Pancreas (tissue), 10 donors: ENCODE measurements at regions not wholly inside any gene's neighbourhood (a gene's known extent, or its start where the extent isn't known, plus 50 kb on each side); places are given as distances from the start of the nearest gene placed in this dataset.
A peak's percentile ranks its signal among the peaks of the same experiment; 100 is the strongest.

Experiments used
- ATAC-seq, 4 donors: fragments of 200-7000 bp; cut with Tn5 transposase; one replicate each; pipeline versions ENCODE4 v1.8.0 to v1.9.1; 2020; ENCODE audit warnings: mild to moderate bottlenecking in 4 of 4, moderate library complexity in 4 of 4
- DNase-seq, 6 donors: peaks; one replicate each; pipeline ENCODE4 v3.0.0-alpha.2; 2020
- FAIRE-seq: peaks from 2 replicates; lab custom pipeline; 2012; peaks lifted over from hg19 to GRCh38; lab: Jason Lieb, UNC
- H3K27ac ChIP-seq, 4 donors: fragments of 200-600 bp; sonication (generic); 1 replicate in 3 of 4; 2 replicates in 1 of 4; pipeline versions ENCODE4 v1.5.0 to v1.8.0; 2020
- H3K27me3 ChIP-seq, 4 donors: fragments of 200-600 bp; one replicate each; pipeline ENCODE4 v1.8.0; 2021
- H3K36me3 ChIP-seq, 3 donors: fragments of 200-600 bp; sonication (generic) in 1 of 3; one replicate each; pipeline versions ENCODE4 v1.5.0 to v1.8.0; 2020 to 2021
- H3K4me1 ChIP-seq, 3 donors: fragments of 200-600 bp; one replicate each; pipeline ENCODE4 v1.8.0; 2021
- H3K4me3 ChIP-seq, 4 donors: fragments of 200-600 bp; sonication (generic) in 2 of 4; one replicate each; pipeline versions ENCODE4 v1.5.0 to v1.8.0; 2020 to 2021
- H3K9me3 ChIP-seq, 4 donors: fragments of 200-600 bp; one replicate each; pipeline ENCODE4 v1.8.0; 2021
- WGBS, 2 donors: extraction: QIAGEN DNeasy Blood & Tissue Kit; methylation state at CpG; one replicate each; pipeline ENCODE4 v1.1.7; 2013; 5-methylcytosine and 5-hydroxymethylcytosine counted together
- intact Hi-C, 3 donors: fragments of 100-400 bp; cut with DNase I; formaldehyde crosslinking; loops; one replicate each; pipeline versions ENCODE4 v1.11.1 to v1.14.2; 2022
- TF ChIP-seq, protein P1 (sequence below), 4 donors: fragments of 200-600 bp; sonication (generic) in 3 of 4; IDR thresholded peaks; one replicate each; pipeline versions ENCODE4 v1.5.0 to v1.8.0; 2021; ENCODE audit warnings: antibody characterized with exemption in 4 of 4
- donor health status: healthy with polysubstance abuse.
- donor health status: DM: no; HTN: no; CAD: no; lungs with moderate emphysema.
- donor health status: DM: no; HTN: no; CAD: no.
- donor health status: control.
- donor health status: control.
- donor health status: Bipolar disorder and iron deficiency.
- donor health status: DM: yes; HTN: yes; CAD: no.
- donor health status: DM: no; HTN: no; CAD: no.
- donor health status: DM: no; HTN: no; CAD: no.
- donor health status: DM: yes; HTN: yes; CAD: no.

- intact Hi-C loops: no loop called here
- no peaks in the 10 kb centered on the region for H3K27me3 ChIP-seq
- DNase-seq: no peak
These were observed 102.2 kb downstream of the TNFAIP2 start for GRCh38 chr14:103225476-103225875.

GRCh38 chr14:103227094-103227768 lies 104.0 kb downstream of the TNFAIP2 start:
- Histone ChIP-seq H3K27ac (no peak overlapping the region), H3K36me3 (no peaks in the 10 kb centered on the region), H3K4me3 (no peak overlapping the region), H3K27me3 (no peaks in the 10 kb centered on the region), H3K4me1 (no peaks in the 10 kb centered on the region), H3K9me3 (no peaks in the 10 kb centered on the region)
- FAIRE-seq: no peak
- intact Hi-C loops: no loop called here
- DNase-seq: no peak
- TF ChIP-seq, protein P1, sequence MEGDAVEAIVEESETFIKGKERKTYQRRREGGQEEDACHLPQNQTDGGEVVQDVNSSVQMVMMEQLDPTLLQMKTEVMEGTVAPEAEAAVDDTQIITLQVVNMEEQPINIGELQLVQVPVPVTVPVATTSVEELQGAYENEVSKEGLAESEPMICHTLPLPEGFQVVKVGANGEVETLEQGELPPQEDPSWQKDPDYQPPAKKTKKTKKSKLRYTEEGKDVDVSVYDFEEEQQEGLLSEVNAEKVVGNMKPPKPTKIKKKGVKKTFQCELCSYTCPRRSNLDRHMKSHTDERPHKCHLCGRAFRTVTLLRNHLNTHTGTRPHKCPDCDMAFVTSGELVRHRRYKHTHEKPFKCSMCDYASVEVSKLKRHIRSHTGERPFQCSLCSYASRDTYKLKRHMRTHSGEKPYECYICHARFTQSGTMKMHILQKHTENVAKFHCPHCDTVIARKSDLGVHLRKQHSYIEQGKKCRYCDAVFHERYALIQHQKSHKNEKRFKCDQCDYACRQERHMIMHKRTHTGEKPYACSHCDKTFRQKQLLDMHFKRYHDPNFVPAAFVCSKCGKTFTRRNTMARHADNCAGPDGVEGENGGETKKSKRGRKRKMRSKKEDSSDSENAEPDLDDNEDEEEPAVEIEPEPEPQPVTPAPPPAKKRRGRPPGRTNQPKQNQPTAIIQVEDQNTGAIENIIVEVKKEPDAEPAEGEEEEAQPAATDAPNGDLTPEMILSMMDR (IDR thresholded peaks at IDR 0.05): no peak
- ATAC-seq: no peak
- WGBS, 2 donors: 74 to 81% methylated on average over 20 to 21 of the region's 21 CpGs

More at GRCh38 chr14:103225476-103225875, 102.2 kb downstream of the TNFAIP2 start:
- H3K9me3 ChIP-seq: no peaks in the 10 kb centered on the region
- ATAC-seq (peak in 1 of 4 donors; percentile 25), FAIRE-seq (no peak)
- 25 to 29% methylated on average over 13 of the region's 13 CpGs for WGBS, 2 donors
- H3K27ac ChIP-seq: peak overlapping the region in 2 of 4 donors; percentile 22 to 33
- no peak overlapping the region for H3K4me3 ChIP-seq
- peaks cover 0 to 2% (median 0%) of the 10 kb centered on the region in 3 donors for H3K4me1 ChIP-seq
- no peaks in the 10 kb centered on the region for H3K36me3 ChIP-seq
- TF ChIP-seq, protein P1 (IDR thresholded peaks at IDR 0.05): no peak

DNA sequence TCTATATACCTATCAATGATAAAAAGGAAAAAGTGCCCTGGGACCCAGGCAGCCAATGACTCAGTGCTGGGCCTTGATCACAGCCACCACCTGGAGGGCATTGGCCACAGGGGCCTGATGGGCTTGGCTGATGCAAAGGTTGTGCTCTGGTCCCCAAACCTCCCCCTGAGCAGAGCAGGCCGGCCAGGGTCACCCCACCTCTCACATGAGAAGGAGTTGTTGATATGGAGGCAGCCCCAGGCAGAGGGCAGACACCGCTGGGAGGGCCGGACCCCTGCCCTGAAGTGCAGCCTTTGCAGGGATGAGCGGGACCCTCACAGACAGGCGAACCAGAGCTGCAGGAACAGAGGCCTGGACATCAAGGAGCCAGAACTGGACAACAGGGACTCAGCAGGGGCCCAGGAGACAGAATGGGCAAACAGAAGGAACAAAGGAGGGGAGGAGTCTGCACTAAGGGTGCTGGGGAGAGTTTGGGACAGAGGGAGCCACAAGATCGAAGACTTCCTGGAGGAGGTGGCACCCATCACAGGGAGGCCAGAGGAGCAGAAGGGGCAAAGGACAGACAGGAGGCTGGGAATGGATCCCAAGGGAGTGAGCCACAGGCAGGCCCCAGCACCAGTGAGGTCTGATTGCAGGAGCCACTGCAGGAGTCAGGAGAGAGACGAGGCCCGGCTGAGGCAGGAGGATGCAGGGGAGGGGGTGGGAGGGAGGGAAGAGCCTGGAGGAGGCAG lies 105.0 kb downstream of the TNFAIP2 start:
- H3K27me3 ChIP-seq: no peaks in the 10 kb centered on the region
- FAIRE-seq: no peak
- WGBS, 2 donors: 74 to 81% methylated on average over 8 of the region's 8 CpGs

GRCh38 chr14:103228866-103229265 lies 105.2 kb upstream of the EIF5 start:
- no peaks in the 10 kb centered on the region for H3K4me1 ChIP-seq
- intact Hi-C loops: no loop called here
- 83 to 91% methylated on average over 4 of the region's 4 CpGs for WGBS, 2 donors
- H3K27ac ChIP-seq: no peak overlapping the region
- H3K9me3 ChIP-seq: no peaks in the 10 kb centered on the region
- H3K27me3 ChIP-seq: no peaks in the 10 kb centered on the region
- FAIRE-seq: no peak
- TF ChIP-seq, protein P1 (IDR thresholded peaks at IDR 0.05): no peak
- DNase-seq: no peak
- no peaks in the 10 kb centered on the region for H3K36me3 ChIP-seq
- H3K4me3 ChIP-seq: no peak overlapping the region
- ATAC-seq: no peak

More for the DNA sequence above, 105.0 kb downstream of the TNFAIP2 start:
- Histone ChIP-seq H3K27ac (no peak overlapping the region), H3K36me3 (no peaks in the 10 kb centered on the region), H3K4me3 (no peak overlapping the region), H3K4me1 (no peaks in the 10 kb centered on the region), H3K9me3 (no peaks in the 10 kb centered on the region)
- intact Hi-C loops: no loop called here
- TF ChIP-seq, protein P1 (IDR thresholded peaks at IDR 0.05): no peak
- no peak for ATAC-seq
- no peak for DNase-seq

DNA sequence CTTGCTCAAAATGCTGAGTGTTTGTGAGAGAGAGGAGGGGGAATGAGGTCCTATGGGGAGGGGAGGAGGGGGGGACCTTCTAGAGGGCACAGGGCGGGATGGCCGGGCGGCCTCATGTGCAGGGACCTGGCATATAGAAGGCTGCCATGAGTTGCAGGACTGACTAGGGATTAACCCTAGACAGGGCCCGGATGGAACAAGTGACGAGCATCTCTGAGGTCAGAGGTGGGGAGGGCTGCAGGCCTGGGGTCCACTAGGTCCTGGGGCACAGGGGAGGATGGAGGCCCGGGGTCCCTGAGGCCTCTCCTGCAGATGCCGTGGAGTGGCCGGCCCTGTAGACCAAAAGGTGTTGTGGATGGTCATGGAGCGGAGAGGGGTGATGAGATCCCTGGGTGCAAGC lies 104.0 kb upstream of the EIF5 start:
- Histone ChIP-seq H3K4me3 (no peak overlapping the region), H3K27me3 (no peaks in the 10 kb centered on the region), H3K4me1 (no peaks in the 10 kb centered on the region), H3K9me3 (no peaks in the 10 kb centered on the region), H3K36me3 (no peaks in the 10 kb centered on the region), H3K27ac (no peak overlapping the region)
- ATAC-seq (no peak), DNase-seq (no peak), FAIRE-seq (no peak)
- TF ChIP-seq, protein P1 (IDR thresholded peaks at IDR 0.05): no peak
- intact Hi-C loops: no loop called here
- 89 to 91% methylated on average over 9 of the region's 9 CpGs for WGBS, 2 donors
